Renal cortex interstitium (tissue), 11 donors: ENCODE measurements at regions not wholly inside any gene's neighbourhood (a gene's known extent, or its start where the extent isn't known, plus 50 kb on each side); places are given as distances from the start of the nearest gene placed in this dataset.

Experiments
- DNase-seq, 11 donors: peaks; one replicate each; pipeline ENCODE4 v3.0.0-alpha.2; 2013; ENCODE audit warnings: low read depth in 9 of 11, low spot score in 4 of 11; ENCODE audit errors: extremely low read depth in 1 of 11

DNA sequence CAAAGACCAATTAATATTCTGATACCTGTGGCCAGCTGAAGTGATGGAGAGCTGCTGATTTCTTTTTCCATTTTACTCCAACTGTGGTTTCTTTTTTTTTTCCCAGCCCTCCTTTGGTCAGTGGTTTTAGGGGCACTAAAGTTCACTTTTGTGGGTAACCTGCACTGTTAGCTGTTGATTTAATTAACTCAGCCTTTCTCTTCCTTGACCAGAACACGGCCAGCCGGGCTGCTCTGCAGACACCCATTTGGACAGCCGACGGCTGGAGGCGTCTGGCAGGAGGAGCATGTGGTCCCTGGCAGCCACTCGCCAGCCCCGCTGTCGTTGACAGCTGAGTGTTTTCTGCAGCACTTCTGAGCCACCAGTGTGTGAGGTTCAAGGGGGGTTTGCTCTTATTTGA, 136.2 kb upstream of the RUNX3 start:
- no peak for DNase-seq

DNA sequence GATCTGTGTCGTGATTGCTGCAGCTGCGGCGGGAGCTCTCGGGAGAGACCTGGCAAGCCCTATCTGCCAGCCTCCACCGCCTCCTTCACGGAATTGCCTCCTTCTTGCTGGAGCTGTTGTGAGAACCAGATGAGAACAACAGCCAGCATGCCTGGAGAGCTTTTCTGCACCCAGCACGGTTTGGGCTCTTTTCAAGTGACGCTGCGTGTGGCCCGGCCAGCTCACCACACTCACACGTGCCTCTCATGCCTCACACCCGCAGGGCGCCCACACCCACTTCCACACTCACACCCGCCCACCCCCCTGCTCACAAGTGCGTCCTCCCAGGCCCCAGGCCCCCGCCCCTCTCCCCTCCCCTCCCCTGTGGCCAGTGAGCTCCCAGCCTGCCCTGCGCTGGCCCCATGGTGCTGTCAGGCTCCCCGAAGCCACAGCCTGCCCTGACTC, 135.7 kb upstream of the RUNX3 start:
- DNase-seq: no peak

DNA sequence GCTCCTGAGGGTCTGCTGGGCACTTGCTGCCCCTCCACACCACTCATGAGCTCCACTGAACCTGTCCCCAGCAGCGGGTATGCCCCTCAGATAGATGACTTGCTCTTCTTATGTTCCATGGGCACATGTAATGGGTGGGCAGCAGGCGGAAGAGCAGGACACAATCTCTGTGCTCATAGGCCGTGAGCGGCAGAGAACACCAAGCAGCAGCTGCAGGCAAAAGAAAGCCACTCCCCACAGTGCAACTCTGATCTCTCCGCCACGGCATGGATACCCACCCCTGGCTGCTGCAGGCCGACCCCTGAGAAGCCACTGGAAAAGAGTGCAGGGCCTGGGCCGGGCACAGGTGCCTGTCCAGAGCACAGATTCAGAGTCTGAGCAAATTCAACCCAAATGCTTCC, 135.2 kb upstream of the RUNX3 start:
- DNase-seq: no peak

DNA sequence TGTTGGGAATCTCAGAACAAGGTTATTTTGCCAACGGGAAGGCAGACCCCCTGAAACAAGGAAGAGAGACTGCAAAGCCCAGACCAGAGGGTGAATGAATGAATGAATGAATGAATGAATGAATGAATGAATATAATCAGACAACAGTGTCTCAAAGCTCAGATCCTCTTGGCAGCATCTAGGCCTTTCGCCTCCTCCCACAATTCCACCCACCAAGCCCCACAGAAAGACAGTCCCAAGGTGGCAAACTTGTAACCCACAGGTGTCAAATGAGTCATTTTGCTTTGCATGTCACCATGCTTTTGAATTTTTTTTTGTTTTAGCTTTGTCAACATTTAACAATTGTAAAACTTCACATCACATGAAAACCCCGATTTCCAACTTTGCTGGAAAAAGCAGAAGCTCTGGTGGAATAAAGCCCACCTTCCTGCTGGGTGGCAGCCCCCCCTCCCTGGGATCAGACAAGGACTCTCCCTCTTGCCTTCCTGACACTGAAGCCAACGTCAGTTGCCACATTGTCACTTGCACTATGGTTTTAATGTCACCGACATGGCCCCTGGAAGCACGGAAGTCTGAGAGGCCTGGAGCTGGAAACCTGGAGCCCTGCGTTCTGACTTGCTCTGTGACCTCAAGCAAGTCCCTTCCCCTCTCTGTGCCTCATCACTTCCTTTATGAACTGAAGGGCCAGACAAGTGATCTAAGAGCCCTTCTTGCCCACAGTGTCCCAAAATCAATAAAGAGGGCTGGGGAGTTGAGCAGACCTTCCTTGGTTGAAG, 134.6 kb upstream of the RUNX3 start:
- no peak for DNase-seq

DNA sequence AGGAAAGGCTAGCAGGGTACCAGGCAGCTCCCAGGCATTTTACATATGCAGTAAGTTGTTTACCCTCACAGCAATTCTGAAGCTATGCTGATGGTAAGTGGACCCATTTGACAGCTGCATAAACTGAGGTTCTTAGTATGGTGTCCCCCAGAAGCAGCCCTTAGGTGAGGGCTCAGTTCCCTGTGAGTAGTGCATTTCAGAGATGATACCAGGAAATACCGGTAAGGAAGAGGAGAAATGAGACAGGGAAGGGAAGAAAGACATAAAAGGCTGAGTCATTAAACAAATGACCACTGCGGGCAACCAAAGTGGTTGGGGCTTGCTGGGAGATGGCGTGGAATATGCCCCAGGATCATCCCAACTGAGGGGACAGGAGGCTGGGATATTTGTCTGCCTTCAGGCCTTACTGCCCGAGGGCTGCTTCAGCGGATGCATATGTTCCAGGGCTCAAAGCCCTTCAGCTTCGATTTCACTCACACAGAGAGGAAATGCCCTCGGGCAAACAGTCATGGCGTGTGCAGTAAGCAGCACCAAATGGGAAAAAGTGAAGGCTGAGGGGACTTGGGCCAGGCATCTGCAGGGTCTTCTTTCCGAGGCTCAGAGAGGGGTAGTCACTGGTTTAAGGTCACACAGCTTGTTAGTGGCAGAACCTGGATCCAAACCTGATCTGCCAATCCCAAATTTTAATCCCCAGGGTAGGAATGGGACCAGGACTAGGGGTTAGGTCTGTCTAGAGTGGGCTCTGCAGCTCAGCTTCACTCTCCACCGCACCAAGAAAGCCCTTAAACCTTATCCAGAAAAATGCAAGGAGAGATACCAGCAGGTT, 133.7 kb upstream of the RUNX3 start:
- no peak for DNase-seq

DNA sequence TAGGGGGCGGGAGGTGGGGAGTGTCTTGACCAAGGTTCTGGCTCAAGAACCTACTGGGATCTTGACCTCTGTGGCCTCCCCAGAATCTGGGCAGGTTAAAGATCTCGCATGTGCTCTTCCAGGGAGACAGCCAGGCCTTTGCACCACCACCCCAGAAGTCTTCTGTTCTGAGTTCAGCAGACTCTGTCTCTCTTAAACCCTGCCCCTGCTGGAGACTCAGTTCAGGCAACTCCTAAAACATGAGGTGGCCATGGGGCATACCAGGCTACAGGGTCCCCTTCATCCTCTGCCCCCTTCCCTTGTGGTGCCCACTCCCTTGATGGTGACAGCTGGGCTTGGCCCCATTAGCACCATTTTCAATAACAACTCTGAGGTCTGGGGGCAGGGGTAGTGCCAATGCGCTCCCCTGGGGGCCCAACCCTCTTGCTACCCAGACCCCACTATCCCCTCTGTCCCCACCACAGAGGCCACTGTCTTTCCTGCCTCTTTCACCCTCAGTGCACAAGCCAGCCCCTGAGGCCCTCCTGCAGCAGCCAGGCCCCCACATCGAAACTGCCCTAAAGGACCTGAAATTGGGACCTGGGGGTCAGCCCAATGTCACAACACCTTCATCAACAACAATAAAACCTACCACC, 132.7 kb upstream of the RUNX3 start:
- DNase-seq: no peak

DNA sequence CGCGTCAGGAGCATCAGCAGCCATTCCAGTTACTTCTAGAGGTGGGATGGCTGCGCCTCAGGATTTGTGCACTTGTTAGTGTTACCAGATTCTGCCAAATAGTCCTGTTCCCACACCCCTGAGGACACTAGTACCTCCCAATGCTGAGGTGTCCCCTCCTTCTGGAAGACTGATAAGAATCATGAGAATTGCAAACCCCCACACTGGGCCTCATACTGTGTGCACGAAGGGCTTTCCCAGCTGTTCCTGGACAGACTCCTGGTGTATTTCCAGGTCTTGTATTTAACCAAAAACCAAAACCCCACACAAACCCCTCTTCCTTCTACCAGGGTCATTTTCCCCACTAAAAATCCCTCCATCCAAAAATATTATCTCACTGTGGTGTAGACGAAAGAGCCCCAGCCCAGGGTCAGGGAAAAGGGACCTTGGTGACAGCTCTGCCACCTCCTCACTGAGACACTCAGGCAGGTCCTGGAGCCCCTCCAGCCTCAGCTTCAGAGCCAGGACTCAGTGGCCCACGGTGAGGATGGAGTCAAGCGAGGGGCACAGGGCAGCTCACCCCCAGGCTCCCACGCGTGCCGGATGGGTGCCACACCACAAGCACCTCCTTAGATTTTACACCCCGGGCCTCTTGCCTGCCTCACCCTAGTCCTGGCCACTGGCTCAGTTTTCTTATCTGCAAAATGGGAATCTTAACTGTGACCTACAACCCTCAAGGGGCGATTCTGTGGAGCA, 131.4 kb upstream of the RUNX3 start:
- no peak for DNase-seq

DNA sequence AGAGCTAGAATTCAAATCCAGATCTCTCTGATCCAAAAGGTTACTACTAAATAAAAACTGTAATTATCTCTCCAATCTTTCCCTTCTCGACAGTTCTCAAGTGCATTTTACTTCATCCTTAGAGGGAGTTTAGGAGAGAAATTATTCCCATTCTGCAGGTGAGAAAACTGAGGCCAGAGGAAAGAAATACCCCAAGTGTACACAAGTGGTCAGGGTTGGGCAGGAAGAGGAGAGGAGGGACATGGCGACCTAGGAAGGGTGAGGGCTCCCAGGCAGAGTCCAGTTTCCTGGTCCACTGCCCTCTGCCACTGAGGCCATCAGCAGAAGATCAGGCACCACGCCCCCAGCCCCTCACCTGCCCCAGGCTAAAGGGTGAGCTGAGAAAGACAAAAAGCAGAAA, 127.1 kb upstream of the RUNX3 start:
- DNase-seq: no peak

DNA sequence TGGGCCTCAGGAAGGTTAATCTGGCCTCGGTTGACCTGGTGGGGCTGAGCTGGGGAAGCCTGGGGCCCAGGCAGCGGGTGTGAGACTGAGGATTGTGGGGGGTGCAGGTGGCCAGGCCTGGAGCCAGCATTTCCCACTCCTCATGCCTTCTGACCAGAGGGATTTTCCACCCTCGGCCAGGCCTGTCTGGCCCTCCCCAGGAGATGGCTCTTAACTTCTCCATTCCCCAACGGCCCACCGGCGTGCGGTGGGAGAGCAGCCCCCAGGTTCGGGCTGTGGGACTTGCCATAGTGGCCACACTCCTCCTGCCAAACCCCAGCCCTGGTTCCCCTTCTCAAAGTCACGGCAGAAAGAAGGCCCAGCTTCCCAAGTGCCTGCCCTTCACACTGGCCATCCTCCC, 126.5 kb upstream of the RUNX3 start:
- no peak for DNase-seq

DNA sequence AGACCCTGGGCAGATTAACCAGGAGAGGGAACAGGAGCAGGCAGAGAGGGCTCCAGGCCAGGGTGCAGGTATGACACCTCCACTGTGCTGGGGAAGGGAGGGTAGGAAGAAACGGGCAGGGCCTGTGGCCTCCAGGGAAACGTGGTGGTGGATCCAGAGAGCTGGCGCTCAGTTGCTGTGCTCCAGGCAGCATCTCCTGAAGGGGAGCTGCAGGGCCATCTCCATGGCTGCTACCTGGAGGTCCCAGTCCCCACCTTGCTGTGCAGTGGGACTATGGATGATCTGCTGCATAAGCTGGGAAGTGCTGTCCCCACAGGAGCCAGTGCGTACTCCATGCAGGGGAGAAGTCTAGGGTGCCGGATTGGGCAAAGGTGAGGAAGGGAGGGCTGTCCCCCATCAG, 125.9 kb upstream of the RUNX3 start:
- DNase-seq: no peak

DNA sequence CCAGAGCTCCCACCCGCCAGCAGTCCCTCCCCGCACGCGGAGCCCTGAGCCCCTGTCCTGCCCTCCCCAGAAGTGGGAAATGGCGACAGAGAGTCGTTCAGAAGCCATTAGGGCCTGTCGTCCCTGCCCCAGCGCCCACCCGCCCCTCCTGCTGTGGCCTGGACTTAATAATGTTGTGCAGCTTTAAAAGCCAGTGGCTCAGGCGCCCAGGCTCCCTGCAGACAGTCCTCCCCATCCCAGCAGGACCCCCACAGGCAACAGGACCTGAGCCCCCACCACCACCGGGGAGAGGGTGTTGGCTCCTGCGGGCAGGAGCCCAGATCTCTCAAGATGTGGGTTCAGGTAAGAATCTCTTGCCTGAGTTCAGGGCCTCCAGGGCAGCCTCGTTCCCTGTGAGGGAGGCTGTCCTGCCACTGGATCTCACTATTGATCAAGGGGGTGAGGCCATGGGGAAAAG, 125.3 kb upstream of the RUNX3 start:
- DNase-seq: no peak

DNA sequence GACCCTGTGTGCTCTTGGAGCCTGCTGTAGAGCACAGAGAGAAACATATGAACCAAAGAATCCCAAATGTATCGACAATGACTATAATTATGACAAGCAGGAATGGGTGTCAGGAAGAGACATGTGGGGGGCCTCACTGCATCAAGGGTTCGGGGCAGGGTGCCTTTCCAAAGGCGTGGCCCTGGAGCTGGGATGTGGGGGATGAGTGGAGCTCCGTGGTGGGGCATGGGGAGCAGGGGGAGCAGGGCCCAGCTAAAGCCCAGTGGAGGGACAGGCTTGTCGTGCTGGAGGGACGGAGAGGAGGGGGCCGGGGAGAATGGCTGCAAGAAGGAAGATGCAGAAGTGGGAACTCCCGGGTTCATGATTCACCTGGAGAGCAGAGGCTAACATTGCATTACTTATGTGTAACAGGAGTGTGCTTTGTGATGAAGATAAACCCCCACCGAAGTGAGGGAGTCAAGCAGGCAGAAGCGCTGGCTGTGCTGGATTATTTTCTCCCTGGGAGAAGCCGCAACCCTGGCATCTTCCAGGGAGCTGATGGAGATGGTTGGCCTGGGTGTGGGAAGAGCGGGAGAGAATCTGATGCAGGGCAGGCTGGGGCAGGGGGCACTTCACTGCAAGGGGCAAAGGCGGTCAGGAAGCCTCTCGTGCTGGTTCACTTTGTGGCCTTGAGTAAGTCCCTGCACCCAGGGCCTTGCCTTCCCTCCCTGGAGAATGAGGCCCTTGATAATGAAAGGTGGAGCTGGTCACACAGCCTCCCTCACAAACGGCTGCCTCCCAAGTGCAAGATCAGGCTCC, 124.6 kb upstream of the RUNX3 start:
- DNase-seq: no peak

DNA sequence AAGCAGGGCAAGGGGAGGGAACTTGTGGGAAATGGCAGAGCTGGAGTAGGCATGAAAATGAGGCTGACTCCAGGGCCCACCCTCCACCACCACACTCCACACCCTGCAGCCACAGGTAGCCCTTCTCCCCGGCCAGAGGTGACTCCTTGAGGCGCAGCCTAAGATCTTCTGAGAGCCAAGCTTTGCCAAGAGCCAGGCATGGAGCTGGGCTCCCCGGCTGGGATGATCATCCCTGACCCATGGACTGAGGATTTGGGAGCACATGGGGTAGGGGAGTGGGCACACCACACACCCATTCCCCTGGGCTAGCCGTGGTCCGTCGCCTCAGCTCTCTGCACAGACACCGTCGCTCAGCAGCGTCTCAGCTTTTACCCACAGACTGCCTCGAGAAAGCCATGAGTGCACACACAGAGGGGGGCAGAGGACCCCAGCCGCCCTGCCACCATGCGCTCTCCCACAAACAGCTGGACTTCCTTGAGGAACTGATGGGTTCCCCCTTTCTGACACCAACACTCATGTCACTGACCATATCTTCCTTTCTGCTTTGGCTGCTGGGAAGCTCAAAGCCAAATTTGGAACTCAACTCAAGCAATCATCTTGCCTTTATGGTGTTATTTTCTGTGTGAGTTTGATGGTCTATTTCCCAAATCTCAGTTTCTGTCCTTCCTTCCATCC, 123.6 kb upstream of the RUNX3 start:
- DNase-seq: no peak

DNA sequence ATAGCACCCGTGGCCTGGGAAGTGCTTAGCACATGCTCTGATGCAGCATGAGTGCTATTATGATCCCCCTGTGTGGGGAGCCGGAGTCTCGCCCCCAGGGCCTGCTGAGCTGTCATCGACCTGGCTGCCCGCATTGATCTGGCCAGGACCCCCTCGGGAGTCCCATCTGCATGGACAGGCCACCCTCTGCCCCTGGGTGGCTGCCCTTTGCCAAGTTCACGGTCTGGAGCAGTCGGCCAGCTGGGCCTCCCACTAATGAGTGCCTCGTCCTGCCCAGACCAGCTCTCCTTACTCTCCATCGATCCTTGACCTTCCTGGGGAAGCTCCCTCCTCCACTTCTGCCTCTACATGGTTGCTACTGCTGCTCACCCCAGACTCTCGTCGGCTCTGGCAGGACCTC, 121.8 kb upstream of the RUNX3 start:
- DNase-seq: no peak

DNA sequence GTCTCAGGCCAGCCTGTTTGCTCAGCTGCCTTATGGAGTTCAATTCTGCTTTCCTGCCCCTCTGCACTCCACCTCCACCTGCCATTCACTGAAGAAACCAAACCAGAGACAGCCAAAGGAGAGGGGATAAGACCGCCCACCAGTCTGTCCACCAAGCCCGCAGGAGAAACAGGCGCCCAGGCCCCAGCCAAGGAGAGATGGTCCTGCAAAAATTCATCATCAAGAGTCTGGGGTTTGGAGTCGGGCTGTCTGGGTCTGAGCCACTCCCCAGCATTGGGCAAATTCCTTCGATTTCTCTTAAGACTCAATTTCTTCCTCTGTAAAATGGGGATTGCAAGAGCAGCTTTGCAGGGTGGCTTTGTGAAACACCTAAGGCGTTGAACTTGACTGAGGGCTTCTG, 121.4 kb upstream of the RUNX3 start:
- no peak for DNase-seq

DNA sequence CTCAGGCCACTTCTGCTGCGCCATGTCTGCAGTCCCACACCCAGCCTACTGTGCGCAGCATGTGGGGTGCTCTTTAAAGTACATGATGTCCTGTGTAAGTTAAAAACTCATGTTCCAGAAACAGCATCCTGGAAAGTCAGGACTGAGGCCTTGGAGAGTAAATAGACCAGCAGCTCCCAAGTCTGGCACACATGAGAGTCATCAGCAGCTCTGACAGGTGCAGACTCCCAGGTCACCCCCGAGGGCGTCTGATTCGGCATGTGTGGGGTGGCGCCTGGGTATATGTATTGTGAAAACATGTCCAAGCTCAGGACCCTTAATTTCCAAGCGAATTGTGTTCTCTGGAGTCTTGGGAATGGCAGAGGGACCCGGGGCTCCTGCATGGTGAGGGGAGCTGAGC, 120.1 kb upstream of the RUNX3 start:
- no peak for DNase-seq

DNA sequence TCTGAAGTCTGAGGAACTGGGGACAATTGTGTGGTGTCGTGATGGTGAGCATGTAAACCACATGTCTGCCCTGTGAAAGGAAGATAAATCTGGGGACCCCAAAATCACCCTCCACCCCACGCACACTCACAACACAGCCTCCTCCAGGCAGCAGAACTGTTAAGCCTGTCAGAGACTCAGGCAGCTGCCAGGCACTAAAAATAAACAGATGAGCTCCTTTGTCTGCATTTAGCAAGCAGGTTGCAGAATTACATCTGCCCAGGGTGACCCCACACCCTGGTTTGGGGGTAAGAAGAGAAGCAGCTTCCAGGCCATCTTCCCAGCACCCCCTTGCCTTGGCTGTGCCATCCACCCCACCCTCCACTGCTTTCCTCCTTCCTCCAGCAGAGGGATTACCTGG, 119.1 kb upstream of the RUNX3 start:
- no peak for DNase-seq

DNA sequence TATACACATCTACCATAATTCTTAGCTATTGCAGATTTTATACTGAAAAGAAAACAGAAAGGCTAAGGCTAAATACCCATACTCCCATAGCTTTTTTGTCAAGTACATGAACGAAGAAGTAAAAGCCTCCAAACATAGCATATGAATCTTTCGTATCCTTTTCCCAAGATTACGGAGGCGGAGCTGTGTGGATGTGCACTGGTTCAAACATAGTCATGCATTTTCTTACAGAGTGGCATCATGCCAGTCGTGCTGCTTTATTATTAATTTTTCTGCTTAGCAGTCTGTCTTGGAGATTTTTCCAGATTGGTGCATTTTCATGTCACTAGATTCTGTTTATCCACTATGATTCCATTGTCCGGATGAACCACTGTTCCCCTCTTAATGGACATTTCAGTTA, 118.7 kb upstream of the RUNX3 start:
- DNase-seq: no peak
